Jurkat, Clone E6-1 (cell line): ENCODE measurements at regions not wholly inside any gene's neighbourhood (a gene's known extent, or its start where the extent isn't known, plus 50 kb on each side); places are given as distances from the start of the nearest gene placed in this dataset.
"Not testable (repeated sequence)": the region's sequence is repeated elsewhere in the genome, so short reads cannot be mapped to it uniquely, and the experiment has no call there.

Experiments
- DNase-seq: peaks from one replicate; pipeline ENCODE4 v3.0.0-alpha.2; 2011; ENCODE audit warnings: low read depth, low spot score
- H3K4me3 ChIP-seq: 2 replicates; pipeline ENCODE4 v1.5.1; 2011; ENCODE audit warnings: mild to moderate bottlenecking, low read length, control low read depth, moderate library complexity

DNA sequence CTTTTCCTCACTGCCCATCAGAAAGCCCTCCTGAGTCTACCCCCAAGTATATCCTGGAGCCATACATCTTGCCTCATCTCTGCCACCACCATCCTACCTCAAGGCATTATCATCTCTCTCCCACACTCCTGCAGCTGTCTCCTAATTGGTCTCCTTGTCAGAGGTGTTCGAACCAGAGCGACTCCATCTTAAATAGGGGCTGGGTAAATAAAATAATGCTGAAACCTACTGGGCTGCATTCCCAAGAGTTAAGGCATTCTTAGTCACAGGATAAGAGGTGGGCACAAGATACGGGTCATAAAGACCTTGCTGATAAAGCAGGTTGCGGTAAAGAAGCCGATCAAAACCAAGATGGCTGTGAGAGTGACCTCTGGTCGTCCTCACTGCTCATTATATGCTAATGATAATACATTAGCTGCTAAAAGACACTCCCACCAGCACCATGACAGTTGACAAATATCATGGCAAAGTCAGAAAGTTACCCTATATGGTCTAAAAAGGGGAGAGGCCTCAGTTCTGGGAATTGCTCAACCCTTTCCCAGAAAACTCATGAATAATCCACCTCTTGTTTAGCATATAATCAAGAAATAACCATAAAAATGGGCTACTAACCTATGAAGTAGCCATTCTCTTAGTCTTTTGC lies 97.0 kb upstream of the C16orf82 start:
- H3K4me3 ChIP-seq = no peak overlapping the region
- no peak for DNase-seq

DNA sequence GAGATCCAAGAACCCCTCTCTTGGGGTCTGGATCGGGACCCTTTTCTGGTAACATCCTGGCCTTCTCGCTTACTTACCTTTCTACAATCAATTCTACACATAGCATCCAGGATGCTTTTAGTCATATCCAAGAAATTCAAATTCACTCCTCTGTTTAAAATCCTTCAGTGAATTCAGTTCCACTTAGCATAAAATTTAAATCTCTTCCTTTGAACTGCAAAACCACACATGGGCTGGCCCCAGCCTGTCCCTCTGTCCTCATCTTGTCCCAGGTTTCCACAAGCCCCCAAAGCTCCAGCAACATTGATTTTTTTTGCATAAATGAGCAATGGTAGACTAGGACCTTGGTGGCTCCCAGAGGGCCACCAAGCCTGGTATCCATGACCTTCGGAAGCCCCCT lies 96.4 kb upstream of the C16orf82 start:
- DNase-seq = no peak
- no peak overlapping the region for H3K4me3 ChIP-seq

DNA sequence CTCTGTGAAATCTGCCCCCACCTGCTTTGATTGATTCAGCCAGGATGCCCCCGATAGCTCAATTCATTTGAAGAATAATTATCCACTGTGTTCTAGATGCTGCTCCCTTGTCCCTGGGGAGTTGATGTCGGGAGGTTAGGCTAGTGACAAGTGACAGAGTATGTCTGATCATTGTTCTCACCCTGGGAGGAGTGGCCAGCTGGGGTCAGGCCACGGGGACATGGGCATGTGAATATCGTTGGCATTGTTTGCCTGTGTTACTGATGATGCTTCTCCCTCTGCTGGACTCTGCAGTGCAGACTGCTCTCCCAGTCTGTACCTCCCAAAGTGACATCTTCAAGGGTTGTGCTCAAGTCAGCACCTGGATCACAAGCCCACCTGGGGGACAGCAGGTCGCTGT lies 89.9 kb upstream of the C16orf82 start:
- H3K4me3 ChIP-seq = no peak overlapping the region

DNA sequence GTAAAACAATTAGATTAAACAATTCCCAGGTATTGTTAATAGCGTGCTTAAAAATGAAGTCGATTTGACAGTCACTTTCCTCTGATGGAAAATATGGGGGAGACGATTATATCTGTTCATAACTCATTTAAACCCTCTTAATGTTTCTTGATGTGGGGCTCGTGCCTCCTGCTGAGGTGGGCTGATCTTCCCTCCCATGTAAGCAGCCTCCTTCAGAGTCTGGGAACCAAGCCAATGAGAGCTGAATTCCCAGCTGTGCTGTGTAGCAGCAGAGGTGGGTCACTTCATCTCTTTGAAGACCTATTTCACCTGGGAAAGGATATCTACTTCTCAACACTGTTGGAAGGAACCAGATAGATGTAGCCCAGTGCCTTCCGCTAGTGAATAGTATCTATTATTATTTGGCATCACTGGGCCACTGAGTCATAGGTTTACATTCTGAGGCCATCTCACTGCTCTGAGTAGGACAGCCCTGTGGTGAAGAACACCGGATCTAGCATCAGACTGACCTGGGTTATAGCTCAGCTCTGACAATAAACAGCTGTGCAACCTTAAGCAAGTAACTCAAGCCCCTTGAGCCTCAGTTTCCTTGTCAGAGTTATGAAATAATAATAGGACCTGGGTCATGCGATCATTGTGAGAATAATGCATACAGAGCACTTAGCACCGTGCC lies 85.3 kb upstream of the C16orf82 start:
- DNase-seq = no peak
- no peak overlapping the region for H3K4me3 ChIP-seq

More for the DNA sequence above, 89.9 kb upstream of the C16orf82 start:
- DNase-seq = no peak

DNA sequence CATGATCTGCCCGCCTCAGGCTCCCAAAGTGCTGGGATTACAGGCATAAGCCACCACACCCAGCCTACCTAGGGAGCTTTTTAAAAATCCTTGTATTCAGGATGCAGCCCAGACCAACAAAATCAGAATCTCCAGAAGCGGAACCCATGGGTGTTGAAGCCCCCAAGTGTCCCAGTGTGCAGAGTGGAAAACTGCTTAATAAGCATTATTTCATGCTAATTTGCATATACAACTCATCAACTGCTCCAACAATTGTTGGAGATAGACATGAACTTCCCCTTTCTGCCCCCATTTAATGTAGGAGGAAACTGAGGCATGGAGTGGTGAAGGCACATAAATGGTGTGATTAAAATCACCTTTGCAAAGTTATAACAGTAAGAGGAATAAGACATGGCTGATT lies 84.3 kb upstream of the C16orf82 start:
- no peak overlapping the region for H3K4me3 ChIP-seq
- DNase-seq = no peak

DNA sequence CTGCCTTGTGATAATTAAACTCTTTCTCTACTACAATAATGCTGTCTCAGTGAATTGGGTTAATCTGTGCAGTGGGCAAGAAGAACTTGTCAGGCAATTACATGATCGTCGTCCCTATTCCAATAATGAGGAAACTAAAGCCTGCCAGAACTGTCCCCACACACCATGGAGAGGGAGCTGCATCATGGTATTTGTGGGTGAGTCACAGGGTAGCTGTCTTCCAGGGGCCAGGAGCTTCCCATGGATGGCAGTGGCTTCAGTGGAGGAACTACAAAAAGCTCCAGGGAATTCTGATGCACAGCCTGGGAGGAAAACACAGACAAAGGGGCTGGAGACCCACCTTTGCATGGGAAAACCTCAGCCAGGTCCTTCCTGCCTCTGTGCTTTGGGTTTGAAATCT lies 83.3 kb upstream of the C16orf82 start:
- DNase-seq = no peak
- H3K4me3 ChIP-seq = no peak overlapping the region

DNA sequence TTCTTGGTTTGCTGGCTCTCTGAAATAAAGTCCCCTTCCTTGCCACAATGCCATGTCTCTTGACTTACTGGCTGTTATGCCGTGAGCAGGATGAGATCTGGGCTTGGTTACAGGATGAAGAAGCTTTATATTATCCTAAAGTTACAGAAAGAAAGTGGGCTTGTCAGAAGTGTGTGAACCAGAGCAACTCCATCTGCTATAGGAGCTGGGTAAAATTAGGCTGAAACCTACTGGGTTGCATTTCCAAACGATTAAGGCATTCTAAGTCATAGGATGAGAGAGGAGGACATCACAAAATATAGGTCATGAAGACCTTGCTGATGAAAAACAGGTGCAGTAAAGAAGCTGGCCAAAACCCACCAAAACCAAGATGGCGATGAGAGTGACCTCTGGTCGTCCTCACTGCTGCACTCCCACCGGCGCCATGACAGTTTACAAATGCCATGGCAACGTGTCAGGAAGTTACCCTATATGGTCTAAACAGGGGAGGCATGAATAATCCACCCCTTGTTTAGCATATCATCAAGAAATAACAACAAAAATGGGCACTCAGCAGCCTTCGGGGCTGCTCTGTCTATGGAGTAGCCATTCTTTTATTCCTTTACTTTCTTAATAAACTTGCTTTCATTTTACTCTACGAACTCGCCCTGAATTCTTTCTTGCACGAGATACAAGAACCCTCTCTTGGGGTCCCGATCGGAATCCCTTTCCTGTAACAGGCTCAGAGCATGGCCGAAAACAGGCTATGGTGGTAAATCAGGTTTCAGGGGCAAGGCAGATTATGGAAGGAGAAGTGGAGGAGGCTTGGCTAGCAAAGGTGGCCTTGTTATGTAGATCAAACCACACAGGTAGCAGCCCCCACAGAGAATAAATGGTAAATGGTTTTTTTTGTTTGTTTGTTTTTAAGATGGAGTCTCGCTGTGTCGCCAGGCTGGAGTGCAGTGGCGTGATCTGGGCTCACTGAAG lies 81.3 kb upstream of the C16orf82 start:
- H3K4me3 ChIP-seq = no peak overlapping the region

DNA sequence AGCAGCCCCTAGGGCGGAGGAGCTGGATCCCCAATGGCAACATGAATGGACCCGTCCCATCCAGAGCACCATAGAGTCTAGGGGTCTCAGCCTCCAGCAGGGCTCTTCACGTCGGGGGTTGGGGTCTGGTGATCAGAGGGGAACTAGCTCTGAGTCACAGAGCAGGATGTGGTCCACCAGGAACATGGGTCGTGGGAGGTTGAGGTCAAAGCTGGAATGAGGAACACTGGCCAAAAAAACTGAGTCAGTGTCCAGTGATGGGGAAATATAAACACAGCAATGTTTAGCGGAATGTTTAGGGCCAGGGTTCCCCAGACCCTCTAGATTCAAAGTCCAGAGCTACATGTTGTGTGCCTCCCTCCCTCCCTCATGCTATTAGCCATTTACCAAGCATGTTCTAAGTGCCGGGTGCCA lies 79.1 kb upstream of the C16orf82 start:
- DNase-seq = no peak

More for the DNA sequence above, 81.3 kb upstream of the C16orf82 start:
- no peak for DNase-seq

DNA sequence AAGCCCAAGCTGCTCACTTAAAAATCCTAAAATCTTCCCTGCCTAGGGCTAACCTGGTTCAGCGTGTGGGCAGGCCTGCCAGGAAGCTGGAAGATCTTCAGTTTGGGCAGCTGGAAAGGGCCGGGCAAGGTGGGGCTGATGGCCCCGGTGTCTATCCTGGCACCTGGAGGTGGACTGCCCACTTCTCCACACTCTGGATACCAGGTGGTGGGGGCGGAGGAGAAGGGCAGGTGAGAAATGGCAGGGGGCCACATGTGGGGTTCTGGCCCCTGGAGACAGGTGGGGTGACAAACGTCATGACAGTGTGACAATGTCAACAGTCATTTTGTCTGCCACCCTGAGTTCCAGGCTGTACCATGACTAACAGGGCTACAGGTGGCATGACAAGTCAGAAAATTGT lies 78.5 kb upstream of the C16orf82 start:
- no peak overlapping the region for H3K4me3 ChIP-seq
- no peak for DNase-seq

More for the DNA sequence above, 79.1 kb upstream of the C16orf82 start:
- no peak overlapping the region for H3K4me3 ChIP-seq

DNA sequence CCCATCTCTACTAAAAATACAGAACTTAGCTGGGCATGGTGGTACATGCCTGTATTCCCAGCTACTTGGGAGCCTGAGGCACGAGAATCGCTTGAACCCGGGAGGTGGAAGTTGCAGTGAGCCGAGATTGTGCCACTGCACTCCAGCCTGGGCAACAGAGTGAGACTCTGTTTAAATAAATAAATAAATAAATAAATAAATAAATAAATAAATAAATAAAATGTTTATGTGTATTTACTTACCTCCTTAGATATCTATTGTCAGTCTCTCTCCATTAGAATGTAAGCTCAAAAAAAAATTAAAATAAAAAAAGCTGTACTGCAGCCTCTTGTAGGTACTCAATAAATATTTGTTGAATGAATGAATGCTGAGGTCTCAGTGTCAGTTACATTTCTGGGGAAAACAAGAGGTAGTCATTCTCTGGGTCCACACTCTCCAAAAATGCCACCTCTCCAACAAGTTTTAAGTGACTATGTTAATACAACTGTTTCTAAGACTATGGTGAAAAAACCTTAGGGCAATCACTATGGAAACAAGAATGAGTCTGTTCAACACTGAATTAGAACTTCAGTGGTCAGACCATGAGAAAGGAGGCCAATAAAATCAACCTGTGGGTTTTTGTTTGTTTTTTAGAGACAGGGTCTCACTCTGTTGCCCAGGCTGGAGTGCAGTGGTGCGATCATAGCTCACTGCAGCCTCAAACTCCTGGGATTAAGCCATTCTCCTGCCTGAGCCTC lies 76.2 kb upstream of the C16orf82 start:
- H3K4me3 ChIP-seq, DNase-seq: not testable (repeated sequence)

DNA sequence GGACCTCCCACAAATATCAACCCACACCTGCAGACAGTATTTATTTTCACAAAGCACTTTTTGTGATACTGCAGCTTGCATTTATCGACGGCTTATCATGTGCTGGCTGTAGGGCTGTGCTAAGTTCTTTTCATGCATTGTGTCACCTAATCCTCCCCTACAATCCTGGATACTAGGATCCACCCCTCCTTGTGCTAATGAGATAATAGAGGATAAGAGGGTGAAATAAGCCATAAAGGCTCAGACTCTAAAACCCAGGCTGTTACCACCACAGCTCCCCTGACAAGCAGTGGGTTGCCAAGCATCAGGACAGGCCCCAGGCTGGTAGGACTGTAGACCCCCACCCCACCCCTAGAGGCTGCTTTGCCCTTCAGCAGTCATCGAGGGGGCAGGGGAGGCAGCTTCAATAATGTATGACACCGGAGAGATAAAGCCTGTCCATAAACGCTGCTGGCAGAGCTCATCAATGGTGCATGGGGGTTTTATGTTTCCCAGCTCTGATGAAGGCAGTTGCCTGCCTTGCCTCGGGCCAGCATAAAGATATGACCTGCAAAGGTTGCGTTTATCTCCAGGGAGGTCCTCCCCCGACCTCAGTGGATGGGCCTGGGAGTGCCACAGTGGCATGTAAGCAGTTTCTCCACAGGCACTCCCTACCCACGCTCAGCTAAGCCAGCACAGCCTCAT lies 73.9 kb upstream of the C16orf82 start:
- H3K4me3 ChIP-seq = no peak overlapping the region
- no peak for DNase-seq

DNA sequence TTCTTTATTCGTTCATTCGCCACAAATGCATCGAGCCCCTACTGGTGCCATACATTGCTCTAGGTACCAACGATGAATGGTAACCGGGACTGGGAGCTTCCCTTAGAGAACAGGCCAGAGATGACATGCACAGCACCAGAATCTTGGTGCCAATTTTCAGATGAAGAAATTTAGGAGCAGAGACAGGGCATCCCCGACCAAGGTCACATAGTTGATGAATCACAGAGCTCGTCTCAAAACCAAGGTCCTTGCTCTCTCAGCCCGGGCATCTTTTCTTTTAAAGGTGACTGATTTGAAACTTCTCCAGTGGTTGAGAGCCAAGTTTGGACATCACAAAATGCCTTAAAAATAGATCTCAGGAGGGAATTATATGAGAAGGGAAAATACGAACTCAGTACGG lies 73.2 kb upstream of the C16orf82 start:
- H3K4me3 ChIP-seq = no peak overlapping the region
- no peak for DNase-seq

DNA sequence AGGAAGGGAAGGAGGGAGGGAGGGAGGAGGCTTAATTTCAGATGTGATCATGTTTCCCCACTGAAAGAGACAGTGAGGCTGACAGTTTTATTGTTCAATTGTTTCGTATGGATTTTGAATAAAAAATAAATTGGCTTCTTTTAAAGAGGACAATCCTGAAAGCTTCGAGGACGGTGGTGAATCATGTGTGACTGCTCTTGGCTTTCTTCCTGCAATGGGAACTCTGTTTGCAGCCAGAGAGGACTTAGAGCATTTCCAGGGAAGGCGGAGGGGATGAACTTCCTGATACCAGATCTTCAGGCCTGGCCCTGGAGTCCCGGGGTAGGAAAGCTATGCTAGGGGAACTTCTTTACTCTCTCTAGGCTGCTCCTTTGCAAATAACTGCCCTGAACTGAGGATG lies 72.8 kb upstream of the C16orf82 start:
- no peak for DNase-seq
- H3K4me3 ChIP-seq = no peak overlapping the region

DNA sequence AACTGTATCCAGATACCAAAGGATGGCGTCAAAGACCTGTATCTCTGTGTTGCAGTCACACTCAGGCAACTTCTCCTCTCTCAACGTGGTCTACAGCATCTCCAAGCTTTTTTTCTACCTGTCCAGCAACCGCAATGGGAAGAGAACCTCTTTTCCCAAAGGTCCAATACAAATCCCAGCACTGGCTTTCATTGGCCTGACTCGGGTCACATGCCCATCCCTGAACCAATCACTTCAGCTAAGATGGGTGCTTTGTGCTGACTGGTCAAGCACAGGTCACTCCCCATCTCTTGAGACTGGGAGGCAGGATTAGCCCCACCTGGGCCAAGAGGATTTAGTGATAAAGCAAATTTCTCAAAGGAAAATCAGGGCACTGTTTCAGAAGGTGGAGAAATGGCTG lies 71.2 kb upstream of the C16orf82 start:
- DNase-seq = no peak
- no peak overlapping the region for H3K4me3 ChIP-seq

DNA sequence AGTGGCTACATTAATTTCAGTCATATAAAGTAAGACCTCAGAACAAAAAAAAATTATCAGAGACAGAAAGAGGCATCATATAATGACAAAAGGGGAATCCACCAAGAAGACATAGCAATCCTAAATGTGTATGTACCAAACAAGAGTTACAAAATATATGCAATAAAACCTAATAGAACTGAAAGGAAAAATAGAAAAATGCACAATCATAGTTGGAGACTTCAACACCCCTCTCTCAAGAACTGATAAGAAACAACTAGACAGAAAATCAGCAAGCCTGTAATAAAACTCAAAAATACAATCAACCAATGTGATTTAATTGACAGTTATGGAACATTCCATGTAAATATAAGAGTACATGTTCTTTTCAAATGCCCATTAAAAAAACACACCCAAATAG lies 61.3 kb upstream of the C16orf82 start:
- no peak overlapping the region for H3K4me3 ChIP-seq
- DNase-seq = no peak
